NB4 (cell line): ENCODE measurements at regions not wholly inside any gene's neighbourhood (a gene's known extent, or its start where the extent isn't known, plus 50 kb on each side); places are given as distances from the start of the nearest gene placed in this dataset.

Source experiments
- MYC ChIP-seq: IDR thresholded peaks from 2 replicates; pipeline ENCODE4 v1.6.1; 2011; ENCODE audit warnings: low read depth, low read length
- POLR2A ChIP-seq: IDR thresholded peaks from 2 replicates; pipeline ENCODE4 v1.6.1; 2011; ENCODE audit warnings: mild to moderate bottlenecking; ENCODE audit not compliant: insufficient read length; ENCODE audit errors: extremely low read depth
- TF ChIP-seq, protein P1 (sequence below): IDR thresholded peaks from one replicate; pipeline ENCODE4 v1.5.1; 2012; ENCODE audit warnings: low read depth, low read length

DNA sequence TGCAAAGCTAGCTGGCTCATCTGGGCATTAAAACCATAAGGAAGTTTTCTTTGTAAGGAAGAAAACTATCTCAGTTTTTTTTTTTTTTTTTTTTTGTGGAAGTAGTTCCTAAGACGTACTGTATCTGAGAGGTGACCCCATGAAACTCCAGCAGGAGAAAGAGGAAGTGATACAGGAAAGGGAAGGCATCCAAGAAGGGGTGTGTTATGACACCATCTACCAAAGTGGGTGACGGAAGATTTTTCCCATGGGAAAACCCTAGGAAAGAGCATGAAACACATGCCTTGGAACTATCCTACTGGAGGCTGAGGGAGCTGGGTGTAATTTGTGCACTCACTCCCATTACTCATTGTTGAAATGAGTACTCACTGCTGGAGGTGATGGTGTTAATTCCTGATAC lies 63.8 kb upstream of the ARHGAP20 start:
- TF ChIP-seq, protein P1, sequence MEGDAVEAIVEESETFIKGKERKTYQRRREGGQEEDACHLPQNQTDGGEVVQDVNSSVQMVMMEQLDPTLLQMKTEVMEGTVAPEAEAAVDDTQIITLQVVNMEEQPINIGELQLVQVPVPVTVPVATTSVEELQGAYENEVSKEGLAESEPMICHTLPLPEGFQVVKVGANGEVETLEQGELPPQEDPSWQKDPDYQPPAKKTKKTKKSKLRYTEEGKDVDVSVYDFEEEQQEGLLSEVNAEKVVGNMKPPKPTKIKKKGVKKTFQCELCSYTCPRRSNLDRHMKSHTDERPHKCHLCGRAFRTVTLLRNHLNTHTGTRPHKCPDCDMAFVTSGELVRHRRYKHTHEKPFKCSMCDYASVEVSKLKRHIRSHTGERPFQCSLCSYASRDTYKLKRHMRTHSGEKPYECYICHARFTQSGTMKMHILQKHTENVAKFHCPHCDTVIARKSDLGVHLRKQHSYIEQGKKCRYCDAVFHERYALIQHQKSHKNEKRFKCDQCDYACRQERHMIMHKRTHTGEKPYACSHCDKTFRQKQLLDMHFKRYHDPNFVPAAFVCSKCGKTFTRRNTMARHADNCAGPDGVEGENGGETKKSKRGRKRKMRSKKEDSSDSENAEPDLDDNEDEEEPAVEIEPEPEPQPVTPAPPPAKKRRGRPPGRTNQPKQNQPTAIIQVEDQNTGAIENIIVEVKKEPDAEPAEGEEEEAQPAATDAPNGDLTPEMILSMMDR: no peak
- no peak for TF ChIP-seq POLR2A
- TF ChIP-seq MYC: no peak
